OCI-LY3 (cell line): ENCODE measurements at regions not wholly inside any gene's neighbourhood (a gene's known extent, or its start where the extent isn't known, plus 50 kb on each side); places are given as distances from the start of the nearest gene placed in this dataset.

Source experiments
- CTCF ChIP-seq: fragments of 200-600, 300-600 bp; sonication (generic); IDR thresholded peaks from 2 replicates; pipeline ENCODE4 v1.5.1; 2014; ENCODE audit warnings: antibody characterized with exemption, low read length, low read depth
- EZH2phosphoT487 ChIP-seq: fragments of 200-600 bp; shearing (Covaris generic); IDR thresholded peaks from 2 replicates; pipeline ENCODE4 v1.6.1; 2018; ENCODE audit warnings: antibody characterized with exemption, mixed run types, low read depth

DNA sequence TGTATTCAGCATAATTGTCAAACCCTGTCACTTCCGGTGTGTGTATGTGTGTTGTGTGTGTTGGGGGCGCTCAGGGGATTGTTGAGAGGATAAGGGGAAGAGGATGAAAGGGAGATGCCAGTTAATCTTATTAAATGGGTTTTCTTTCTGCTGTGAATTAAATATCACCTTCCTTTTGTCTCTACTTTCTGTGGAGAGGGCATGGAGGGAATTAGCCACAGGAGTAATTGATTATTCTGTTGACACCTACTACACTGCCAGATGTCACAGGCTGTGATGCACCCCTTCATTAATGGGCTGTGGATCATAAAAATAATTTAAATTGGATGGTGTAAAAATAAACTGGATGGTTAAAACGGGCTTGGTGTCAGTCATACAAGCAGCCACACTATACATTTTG is 311.9 kb downstream of the MDFIC start:
- no peak for TF ChIP-seq CTCF
- TF ChIP-seq EZH2phosphoT487, result no peak
